ENCODE measurements at regions not wholly inside any gene's neighbourhood (a gene's known extent, or its start where the extent isn't known, plus 50 kb on each side); places are given as distances from the start of the nearest gene placed in this dataset.
"Not testable (repeated sequence)": the region's sequence is repeated elsewhere in the genome, so short reads cannot be mapped to it uniquely, and the experiment has no call there.

DNA sequence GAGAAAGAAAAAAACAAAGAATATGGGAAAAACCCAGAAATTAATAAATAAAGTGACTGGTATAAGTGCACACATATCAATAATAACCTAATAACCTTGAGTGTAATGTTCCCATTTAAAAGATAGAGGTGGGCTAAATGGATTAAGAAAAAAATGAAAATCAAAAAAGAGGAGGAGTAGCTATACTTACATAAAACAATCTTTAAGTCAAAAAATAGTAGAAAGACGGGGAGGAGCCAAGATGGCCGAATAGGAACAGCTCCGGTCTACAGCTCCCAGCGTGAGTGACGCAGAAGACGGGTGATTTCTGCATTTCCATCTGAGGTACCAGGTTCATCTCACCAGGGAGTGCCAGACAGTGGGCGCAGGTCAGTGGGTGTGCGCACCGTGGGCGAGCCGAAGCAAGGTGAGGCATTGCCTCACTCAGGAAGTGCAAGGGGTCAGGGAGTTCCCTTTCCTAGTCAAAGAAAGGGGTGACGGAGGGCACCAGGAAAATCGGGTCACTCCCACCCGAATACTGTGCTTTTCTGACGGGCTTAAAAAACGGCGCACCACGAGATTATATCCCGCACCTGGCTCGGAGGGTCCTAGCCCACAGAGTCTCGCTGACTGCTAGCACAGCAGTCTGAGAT lies 279.0 kb downstream of the RPAP3 start:
- TF ChIP-seq POLR2AphosphoS5, POU2F2, POLR2A, TAF1, SPI1 (IDR thresholded peaks at IDR 0.05; ENCODE audit: low read depth, low read length): not testable (repeated sequence)
